RWPE1 (cell line): ENCODE measurements at regions not wholly inside any gene's neighbourhood (a gene's known extent, or its start where the extent isn't known, plus 50 kb on each side); places are given as distances from the start of the nearest gene placed in this dataset.
"Not testable (repeated sequence)": the region's sequence is repeated elsewhere in the genome, so short reads cannot be mapped to it uniquely, and the experiment has no call there.

Source experiments
- CTCF ChIA-PET: fragments of 350-600 bp; sonication (Branson Sonifier 250); formaldehyde crosslinking; extraction: SDS; loops from one replicate; lab custom pipeline; 2021; lab: Yijun Ruan, JAX
- POLR2A ChIA-PET: fragments of 400-600 bp; formaldehyde crosslinking; extraction: SDS; loops from one replicate; lab custom pipeline; 2020; ENCODE audit warnings: antibody characterized with exemption; ENCODE audit not compliant: low non-redundant PET; lab: Yijun Ruan, JAX
- DNase-seq: peaks from one replicate; pipeline ENCODE4 v3.0.0; 2012; ENCODE audit warnings: low spot score
- H3K27ac ChIP-seq: fragments of 450-650 bp; 2 replicates; pipeline ENCODE4 v1.5.1; 2017
- CTCF ChIP-seq: fragments of 450-650 bp; conservative IDR thresholded peaks from 2 replicates; pipeline ENCODE4 v1.5.1; 2017; ENCODE audit warnings: low read depth, mild to moderate bottlenecking

- no peak for DNase-seq
- H3K27ac ChIP-seq, result no peak overlapping the region
- TF ChIP-seq CTCF, result no peak
- ChIA-PET POLR2A (no interaction called here), CTCF (no interaction called here)
Observed at GRCh38 chr1:41977326-41977725, 58.6 kb upstream of the HIVEP3 start.

- ChIA-PET POLR2A (no interaction called here), CTCF (no interaction called here)
- no peak for TF ChIP-seq CTCF
- H3K27ac ChIP-seq, result no peak overlapping the region
- DNase-seq, result no peak
Observed at GRCh38 chr1:41976671-41977070, 57.9 kb upstream of the HIVEP3 start.

- CTCF ChIA-PET, result no interaction called here
- H3K27ac ChIP-seq, result no peak overlapping the region
- TF ChIP-seq CTCF, result no peak
- DNase-seq, result no peak
- POLR2A ChIA-PET, result no interaction called here
Observed at GRCh38 chr1:41975850-41976569, 57.3 kb upstream of the HIVEP3 start.

GRCh38 chr1:41975121-41975520 lies 56.4 kb upstream of the HIVEP3 start:
- no peak for TF ChIP-seq CTCF
- H3K27ac ChIP-seq, result no peak overlapping the region
- POLR2A ChIA-PET, result no interaction called here
- CTCF ChIA-PET, result no interaction called here
- no peak for DNase-seq

- DNase-seq, CTCF ChIA-PET, H3K27ac ChIP-seq, POLR2A ChIA-PET: not testable (repeated sequence)
Observed at GRCh38 chr1:41968557-41968956, 49.8 kb upstream of the HIVEP3 start.
